Spleen (tissue), 7 donors: ENCODE measurements at regions not wholly inside any gene's neighbourhood (a gene's known extent, or its start where the extent isn't known, plus 50 kb on each side); places are given as distances from the start of the nearest gene placed in this dataset.

Experiments
- CTCF ChIP-seq, 11 experiments: fragments of 200-600 bp in 7 of 11; fragments of 450-650 bp in 4 of 11; sonication (generic) in 4 of 11; IDR thresholded peaks in 8 of 11; conservative IDR thresholded peaks in 3 of 11; 1 replicate in 7 of 11; 2 replicates in 4 of 11; pipeline versions ENCODE4 v1.4.0 to v1.8.0; 2016 to 2021; ENCODE audit warnings: antibody characterized with exemption in 11 of 11, inconsistent platforms in 4 of 11, mild to moderate bottlenecking in 1 of 11
- POLR2A ChIP-seq, 3 donors: fragments of 450-650 bp; IDR thresholded peaks; one replicate each; pipeline ENCODE4 v1.5.1; 2017; ENCODE audit warnings: antibody characterized with exemption in 3 of 3, mild to moderate bottlenecking in 1 of 3
- POLR2AphosphoS5 ChIP-seq, 3 donors: sonication (generic); formaldehyde crosslinking; IDR thresholded peaks; one replicate each; pipeline ENCODE4 v1.5.1; 2017; ENCODE audit warnings: antibody characterized with exemption in 3 of 3
- donor health status: DM: no; HTN: no; CAD: no; lungs with moderate emphysema.
- donor health status: DM: no; HTN: no; CAD: no.
- donor health status: DM: no; HTN: no; CAD: no.

DNA sequence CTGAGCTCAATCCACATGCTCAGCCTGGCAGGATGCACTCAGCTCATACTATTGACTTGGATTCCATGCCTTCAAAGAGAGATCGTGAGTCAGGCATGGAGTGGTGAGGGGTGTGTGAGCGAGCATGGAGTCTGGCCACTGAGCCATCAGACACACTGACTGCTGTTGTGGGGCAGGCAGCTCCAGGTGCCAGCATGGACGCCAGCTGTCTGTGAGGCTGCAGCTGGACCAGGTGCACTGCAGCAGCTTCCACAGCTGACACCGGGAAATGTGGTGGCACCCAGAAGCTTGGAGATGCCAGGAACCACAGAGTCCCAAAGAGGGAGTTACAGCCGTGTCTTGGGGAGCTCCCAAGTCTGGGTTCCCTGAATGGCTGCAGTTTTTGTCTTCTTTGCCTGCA, 1026.4 kb upstream of the ADGRL3 start:
- TF ChIP-seq POLR2AphosphoS5 (IDR thresholded peaks at IDR 0.05) (no peak), POLR2A (IDR thresholded peaks at IDR 0.05) (no peak), CTCF (IDR thresholded peaks at IDR 0.05 in 8 of 11, conservative IDR thresholded peaks at IDR 0.05 in 3 of 11) (no peak)
